ENCODE measurements at regions not wholly inside any gene's neighbourhood (a gene's known extent, or its start where the extent isn't known, plus 50 kb on each side); places are given as distances from the start of the nearest gene placed in this dataset.
A peak's percentile ranks its signal among the peaks of the same experiment; 100 is the strongest.
"Not testable (repeated sequence)": the region's sequence is repeated elsewhere in the genome, so short reads cannot be mapped to it uniquely, and the experiment has no call there.

DNA sequence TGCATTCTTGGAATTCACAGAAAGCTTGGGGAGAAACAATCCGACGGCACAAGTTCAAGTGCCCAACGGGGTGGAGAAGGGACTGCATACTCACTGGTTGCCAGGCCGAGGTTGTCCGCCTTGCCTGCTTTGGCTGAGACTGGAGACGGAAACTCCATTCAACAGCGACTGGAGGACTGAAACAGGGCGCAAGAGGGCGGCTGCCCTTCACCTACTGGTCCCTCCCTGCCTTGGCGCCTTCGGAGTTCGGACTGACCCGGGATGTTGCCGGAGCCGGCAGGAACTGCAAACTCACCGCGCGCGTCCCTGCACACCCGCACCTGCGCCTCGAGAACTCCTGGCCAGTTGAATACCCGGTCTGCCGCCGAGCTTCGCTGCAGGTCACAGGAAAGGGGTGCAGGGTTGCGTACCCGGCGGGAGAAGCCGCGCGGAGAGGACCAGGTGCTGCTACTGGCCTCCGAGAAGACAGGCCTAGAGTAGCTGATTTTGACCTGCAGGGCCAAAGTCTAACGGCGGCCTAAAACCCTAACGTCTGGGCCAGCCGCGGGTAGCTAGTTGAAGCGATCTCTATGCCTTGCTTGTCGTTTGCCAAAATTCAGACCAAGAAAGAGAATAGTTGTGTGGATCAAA is 132.9 kb downstream of the FAM72B start:
- DNase-seq (ENCODE audit: low read depth) = not testable (repeated sequence)

DNA sequence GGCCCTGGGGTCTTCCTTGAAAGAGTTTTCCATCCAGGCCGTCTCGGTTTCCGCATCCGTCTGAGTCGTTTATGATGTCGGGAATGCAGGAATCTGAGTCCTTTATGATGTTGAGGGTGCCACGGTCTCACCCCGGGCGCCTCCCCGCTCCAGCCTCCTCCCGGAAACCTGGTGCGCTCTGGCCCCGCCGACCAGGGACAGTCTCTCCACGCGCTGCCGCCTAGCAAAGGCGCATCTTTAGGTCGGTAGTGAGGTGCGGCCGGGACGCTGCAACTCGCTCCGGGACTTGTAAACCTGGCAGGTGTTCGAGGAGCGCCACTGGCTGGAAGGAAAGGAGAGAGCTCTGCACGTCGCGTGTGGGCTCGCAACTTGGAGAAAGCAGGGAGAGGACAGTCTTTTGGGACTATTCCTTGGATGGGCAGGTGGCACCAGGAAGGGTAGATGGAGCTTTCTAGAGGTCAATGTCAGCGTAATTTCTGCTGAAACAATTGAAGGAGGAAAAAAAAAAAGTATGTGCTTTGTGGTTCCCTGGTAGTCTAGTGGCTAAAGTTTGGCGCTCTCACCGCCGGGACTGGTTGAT is 132.0 kb downstream of the FAM72B start:
- DNase-seq (ENCODE audit: low read depth) = not testable (repeated sequence)

DNA sequence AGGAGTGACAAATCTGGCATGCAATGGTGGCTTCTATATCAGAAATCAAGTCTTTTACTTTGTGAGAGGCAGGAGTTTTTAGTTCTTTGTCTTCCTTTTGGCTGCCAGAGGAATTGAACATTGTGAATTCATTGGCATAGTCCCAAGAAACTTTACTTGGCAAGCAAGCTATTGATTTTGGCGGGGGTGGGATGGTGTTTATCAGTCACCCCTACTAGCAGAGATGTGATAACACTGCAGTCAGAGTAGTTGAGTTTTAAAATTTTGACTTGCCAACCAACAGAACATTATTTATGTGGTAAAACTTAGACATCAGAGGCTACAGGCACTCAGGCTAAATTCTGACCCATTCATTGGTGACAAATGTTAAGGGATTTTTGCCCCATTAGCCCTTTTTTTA is 129.2 kb downstream of the FAM72B start:
- DNase-seq (ENCODE audit: low read depth) = not testable (repeated sequence)

DNA sequence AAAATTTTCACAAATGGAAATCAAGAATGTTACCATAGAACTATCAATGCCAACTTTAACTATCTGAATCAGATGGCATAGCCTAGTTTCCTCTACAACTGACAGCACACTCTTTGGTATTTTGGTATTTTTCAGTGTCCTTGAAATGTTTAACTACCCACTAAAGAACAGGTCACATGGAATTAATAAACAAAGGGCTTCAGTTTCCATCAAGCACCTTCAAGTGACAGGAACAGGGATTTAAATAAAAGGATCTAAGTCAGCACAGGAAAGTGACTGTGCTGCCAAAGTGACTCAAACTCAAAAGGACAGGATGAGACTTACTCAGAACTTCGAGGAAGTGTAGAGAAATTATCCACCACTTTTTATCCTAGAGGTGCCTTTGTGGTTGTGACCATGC is 117.2 kb downstream of the FAM72B start:
- DNase-seq (ENCODE audit: low read depth) = not testable (repeated sequence)

DNA sequence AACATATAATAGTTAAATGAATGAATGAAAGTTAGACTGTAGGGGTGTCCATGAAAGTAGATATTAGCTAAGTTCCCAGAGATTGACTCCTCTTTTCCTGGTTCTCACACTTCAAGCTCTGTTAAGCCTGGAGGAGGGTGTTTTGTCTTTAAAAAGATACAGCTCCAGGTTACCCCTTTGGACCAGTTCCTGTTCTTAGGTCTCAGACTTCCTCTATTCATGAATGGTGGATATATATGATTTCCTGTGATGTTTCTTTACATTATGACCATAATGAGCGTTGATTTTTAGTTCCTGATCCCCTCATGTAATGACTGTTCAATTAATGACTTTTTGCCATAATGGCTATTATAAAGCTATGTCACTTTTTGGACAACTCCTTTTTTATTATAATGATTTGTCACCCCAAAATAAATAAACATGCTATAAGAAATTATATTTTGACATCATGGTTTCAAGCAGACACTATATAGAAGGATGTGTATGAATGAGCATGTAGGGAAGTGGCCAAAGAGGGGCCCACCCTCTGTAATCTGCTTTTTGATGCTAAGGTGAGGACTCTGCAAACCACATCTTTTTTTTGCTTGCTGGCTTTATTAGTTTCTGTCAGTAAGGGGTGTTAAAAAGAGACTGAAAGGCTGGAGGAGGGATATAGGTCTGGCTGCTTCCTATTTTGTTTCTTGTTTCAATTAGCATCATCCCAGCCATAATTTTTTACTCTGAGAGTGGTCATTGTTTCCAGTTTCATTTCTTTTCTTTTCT is 115.2 kb downstream of the FAM72B start:
- not testable (repeated sequence) for DNase-seq (ENCODE audit: low read depth)

DNA sequence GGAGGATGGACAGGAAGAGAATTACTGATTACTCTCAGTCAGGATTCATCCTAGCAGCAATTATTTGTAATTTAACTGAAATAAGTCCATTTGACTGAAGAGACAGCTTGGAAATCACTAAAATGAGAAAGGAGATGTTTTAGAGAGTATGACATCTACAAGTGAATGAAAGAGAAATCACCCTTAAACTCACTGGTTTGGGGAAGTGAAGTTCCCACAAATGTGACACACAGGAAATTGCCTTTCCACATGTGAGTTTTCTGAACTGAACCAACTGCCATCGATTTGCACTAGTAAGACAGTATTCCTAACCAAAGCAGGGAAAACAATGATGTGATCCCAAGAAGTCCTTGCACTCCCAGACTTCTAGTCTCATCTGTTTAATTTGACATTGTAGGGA is 110.3 kb downstream of the FAM72B start:
- DNase-seq (ENCODE audit: low read depth) = not testable (repeated sequence)

DNA sequence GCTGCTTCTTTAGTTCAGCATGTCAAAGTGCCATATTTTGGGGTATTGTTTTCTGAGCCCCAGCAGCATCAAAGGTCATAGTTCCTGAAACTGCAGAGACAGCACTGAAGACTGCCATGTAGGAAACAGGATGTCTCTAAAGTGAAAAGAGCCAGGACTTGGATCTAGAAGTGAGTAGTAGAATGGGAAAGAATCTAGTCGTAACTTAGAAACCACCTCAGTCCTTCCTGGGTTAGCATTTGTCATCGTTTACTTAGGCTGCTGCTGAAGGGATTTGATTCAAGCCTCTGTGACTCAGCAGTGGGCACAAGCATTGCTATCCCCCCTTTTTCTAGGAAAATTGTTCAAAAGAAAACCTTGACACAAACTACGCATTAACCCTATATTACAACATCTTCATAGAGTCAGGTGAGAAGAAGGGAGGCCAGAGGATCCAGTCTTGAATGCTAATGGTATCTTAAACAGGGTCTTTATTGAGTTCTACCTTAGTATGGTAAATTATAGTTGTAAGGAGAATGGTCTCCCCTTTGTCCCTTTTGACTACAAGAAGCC is 108.8 kb downstream of the FAM72B start:
- DNase-seq (ENCODE audit: low read depth) = not testable (repeated sequence)

DNA sequence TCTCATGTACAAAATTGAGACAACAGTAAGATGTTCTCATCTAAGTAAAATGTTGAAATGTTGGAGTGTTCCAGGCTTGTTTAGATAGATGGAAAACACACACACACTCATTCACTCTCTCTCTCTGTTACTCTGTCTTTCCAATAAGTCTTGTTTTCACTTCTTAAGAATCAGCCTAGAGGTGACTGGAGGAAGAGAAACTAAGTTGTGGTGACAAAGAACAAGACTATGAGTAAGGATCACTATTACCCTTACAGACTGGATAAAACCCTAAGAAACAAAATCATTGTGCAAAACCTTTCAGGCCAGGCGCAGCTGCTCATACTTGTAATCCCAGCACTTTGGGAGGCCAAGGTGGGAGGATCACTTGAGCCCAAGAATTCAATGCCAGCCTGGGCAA is 107.5 kb downstream of the FAM72B start:
- DNase-seq (ENCODE audit: low read depth) = not testable (repeated sequence)

DNA sequence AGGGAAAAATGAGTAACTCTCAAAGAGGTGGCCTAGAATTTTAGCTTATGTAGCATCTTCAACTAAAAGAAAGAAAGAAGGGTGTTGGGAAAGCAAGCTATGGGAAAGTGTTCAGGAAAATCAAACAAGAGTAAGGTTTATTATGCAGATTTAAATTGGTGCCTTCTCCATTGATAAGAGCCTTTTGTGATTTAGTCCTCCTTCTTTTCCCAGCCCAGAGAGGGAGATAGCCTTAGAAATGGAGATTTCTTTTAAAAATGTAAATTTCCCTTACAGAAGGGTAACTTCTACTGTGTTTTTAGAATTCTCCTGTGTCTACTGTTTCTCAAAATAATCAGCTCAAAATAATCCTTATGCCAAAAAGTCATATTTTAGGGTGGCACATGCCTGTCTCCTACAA is 104.5 kb downstream of the FAM72B start:
- not testable (repeated sequence) for DNase-seq (ENCODE audit: low read depth)

DNA sequence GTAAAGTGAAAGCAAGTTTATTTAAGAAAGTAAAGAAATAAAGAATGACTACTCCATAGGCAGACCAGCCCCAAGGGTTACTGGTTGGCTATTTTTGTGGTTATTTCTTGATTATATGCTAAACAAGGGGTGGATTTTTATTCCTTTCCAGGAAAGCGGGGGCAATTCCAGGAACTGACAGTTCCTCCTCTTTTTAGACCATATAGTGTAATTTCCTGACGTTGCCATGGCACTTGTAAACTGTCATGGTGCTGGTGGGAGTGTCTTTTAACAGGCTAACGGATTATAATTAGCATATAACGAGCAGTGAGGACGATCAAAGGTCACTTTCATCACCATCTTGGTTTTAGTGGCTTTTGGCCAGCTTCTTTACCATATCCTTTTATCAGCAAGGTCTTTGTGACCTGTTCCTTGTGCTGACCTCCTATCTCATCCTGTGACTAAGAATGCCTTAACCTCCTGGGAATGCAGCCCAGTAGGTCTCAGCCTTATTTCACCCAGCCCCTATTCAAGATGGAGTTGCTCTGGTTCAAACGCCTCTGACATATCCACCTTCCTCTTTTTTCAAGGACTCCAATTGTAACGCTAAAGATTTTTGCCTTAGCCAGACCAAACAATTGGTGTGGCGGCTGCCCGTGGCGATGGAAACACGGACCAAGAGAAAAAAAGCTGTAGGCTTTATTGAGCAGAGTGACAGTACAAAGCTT is 103.8 kb downstream of the FAM72B start:
- not testable (repeated sequence) for DNase-seq (ENCODE audit: low read depth)

DNA sequence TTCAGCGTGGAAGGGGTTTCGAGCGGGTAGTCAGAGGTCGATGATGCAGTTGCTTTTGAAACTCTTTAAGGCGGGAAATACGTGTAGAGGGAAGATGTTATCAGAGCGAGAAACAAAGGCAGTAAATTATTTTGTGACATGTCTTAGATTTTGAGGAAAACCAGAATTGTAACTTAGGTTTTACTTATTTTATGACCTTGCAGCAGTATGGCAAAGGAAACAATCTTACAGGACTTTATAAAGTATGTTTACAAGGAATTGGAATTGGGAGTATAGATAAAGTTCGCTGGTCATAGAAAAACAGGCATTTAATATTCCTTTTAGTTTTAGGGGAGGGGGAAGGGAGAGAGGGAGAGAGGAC is 103.3 kb downstream of the FAM72B start:
- DNase-seq (ENCODE audit: low read depth) = not testable (repeated sequence)

DNA sequence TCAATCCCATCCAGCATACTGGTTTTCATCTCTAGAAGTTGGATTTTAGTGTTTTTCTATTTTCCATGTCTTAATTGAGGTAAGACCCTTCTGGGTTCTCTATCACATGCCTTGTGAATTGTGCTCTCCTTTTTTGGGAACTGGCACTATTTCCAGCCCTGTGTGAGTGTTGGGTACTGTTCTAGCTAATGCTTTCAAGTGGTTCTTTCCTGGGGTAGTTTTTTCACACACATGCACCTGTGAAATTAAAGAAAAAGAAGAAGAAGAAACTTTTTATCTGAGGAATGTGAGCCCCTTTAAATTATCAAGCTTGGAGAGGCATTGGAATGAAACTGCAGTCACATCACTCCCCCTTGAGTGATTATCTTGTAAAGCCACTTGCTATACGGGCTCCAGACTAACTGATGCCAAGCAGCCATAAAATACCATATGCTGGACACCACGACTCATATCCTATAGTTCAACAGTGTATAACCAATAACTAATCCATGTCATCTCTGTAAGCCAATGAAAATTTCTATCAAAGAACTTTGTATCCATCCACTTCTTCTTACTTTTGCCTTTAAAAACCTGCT is 102.4 kb downstream of the FAM72B start:
- not testable (repeated sequence) for DNase-seq (ENCODE audit: low read depth)

DNA sequence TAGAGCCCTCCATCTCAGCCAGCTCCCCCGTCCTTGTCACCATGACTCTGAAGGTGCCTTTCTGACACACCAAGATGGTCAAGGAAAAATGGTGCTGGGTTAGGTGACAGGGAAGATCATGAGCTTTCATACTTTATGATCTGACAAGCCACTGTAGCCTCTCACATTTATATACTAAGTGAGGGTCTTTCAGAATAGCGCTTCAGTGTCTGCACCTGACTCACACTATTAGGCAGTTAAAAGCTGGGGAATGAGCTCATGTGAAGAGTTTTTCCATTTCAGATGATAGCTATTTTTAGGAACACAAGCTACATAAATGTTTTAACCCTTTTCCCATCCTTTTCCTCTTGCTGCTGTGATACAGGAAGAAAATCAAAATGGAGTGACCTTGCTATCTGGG is 101.1 kb downstream of the FAM72B start:
- DNase-seq (ENCODE audit: low read depth) = not testable (repeated sequence)

DNA sequence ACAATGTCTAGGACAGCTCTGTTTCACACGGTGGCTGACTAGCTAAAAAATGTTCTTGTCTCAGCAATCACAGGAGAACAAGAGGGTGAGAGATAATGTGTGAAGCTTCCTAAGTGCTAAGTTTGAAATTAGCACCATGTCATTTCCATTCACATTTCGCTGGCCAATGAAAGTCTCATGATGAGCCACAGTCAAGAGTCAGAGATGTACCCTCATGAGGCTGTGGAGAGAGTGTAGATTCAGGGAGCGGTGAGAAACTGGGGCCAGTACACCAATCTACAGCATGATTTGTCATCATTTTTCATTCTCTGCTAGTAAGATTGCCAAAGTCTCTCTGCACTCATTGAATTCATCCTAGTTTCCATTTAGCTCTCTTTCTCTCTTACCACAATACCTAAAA is 97.9 kb downstream of the FAM72B start:
- not testable (repeated sequence) for DNase-seq (ENCODE audit: low read depth)

DNA sequence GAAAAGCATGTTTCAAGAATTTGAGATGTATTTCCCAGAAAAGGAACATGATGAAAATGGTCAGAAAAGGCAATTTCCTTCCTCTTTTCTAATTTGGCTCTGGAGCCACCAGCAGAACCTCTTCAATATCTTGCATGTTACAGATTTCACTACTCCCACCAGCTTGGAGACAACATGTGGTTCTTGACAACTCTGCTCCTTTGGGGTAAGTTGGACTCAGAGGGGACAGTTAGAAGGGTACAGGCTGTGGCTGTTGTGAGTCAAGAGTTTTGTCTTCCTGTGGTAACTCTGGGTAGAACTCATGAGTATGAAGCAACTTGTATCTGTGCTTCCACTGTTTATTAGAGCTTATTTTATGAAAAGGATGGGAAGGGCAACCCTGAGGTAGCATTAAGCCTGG is 96.9 kb downstream of the FAM72B start:
- not testable (repeated sequence) for DNase-seq (ENCODE audit: low read depth)

DNA sequence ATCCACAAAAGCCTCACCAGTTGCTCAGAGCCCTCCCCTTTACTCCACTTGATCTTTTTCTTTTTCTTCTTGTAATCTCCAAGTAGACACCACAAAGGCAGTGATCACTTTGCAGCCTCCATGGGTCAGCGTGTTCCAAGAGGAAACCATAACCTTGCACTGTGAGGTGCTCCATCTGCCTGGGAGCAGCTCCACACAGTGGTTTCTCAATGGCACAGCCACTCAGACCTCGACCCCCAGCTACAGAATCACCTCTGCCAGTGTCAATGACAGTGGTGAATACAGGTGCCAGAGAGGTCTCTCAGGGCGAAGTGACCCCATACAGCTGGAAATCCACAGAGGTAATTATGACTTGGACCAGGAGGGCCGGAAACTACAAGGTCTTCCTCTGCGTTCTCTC is 95.6 kb downstream of the FAM72B start:
- DNase-seq (ENCODE audit: low read depth) = not testable (repeated sequence)

DNA sequence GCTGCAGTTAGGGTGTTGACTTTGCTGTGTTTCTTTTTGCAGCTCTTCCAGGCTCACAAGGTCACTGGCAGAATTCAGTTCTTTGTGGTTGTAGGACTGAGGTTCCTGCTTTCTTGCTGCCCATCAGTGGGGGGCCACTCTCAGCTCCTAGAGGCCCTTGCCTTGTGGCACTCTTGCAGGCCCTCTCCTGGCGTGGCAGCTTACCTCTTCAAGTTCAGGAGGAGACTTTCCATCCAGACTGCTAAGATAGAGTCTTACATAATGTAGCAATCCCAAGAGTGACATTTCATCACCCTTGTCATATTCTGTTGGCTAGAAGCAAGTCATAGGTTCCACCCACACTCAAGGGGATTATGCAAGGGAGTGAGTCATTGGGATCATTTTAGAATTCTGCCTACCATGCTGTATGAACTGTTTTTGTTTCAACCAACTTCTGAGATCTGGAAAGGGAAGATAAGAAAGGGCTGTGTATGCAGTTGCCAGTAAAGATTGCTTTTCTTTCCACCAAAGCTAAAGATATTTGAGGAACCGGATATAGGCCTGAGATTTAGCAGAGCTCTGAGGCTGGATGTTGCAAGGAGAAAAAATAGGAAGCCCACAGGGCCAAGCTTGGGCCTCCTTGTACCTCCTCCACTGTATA is 91.7 kb downstream of the FAM72B start:
- not testable (repeated sequence) for DNase-seq (ENCODE audit: low read depth)

DNA sequence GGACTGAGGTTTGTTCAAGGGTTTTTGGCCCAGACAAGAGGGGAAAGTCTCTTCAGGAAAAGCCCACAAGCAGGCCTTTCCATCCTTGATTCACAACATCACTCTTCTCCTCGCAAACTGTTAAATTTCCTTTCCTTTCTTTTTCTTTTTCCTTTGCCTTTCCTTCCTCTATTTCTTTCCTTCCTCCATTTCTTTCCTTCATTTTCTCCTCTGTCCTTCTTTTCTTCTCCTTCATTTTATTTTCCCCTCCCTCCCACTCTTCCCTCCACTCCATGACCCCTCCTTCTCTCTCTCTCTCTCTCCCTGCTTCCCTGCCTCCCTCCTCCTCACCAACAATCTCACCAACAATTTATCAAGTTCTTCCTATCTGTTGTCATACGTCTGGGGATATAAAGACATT is 89.1 kb downstream of the FAM72B start:
- not testable (repeated sequence) for DNase-seq (ENCODE audit: low read depth)

DNA sequence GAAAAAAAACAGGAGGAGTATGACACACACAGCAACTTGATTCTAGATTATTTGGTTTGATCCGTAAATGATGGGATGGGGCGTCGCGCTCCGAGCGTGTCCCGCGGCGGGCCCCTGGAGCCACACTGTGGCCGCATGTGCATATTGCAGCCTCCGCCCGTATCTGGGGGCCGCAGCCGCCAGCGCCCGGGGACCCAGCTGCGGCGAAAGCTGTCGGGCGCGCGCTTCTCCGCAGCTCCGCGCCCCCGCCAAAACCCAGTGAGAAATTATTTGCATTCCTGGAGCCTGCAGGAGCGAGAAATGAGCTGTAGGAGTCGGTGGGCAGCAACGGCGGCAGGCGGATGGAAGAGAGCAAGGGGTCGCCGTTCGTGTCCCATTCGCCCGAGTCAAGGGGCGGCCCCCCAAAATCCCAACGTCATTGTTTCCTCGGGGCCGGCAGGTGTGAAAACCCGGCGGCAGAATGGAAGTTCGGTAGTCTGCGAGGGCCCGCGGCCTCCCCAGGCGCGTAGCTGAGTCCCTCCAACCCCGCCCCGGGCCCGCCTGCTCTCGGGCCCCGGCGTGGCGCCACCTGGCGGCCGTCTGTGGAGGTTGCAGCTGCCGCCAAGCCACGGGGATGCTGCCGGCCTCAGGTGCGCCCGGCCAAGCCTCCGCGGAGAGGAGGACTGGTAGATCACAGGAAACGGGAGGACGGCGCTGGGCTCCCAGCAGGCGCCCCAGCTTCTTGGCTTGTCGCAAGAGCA is 86.8 kb downstream of the FAM72B start:
- DNase-seq (ENCODE audit: low read depth) = peak; percentile 59

DNA sequence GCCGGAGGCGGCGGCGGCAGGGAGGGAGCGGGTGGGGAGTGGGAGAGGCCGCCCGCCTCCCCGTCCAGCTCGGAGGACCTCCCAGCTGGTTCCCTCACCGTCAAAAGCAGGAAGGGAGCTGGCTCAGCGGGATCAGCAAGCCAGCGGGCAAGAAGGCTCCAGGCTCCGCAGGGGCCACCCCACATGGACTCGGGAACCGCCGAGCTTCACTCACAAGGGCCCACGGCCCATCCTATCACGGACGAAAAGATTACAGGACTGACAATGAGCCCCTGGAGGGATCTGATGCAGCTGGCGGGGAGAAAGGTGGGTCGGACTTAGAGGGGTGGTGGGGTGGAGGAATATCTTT is 86.3 kb downstream of the FAM72B start:
- peak; percentile 1 for DNase-seq (ENCODE audit: low read depth)

DNA sequence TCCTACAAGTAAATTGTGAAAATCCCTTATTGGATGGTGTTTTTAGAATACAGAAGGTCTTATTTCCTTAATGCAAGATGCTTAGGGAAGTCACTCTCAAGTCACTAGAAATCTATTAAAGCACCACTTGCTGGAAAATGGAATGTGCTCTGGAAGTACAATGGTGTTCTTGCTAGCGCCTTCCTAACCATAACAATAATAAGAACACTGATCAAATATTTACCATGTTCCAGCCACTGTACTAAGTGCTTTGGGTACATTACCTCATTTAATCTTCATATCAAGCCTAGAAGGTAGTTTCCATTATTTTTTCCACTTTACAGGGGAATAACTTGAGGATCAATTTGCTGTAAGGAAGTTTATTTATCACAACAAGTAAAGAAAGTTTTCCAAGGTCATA is 75.1 kb downstream of the FAM72B start:
- DNase-seq (ENCODE audit: low read depth) = not testable (repeated sequence)
